Gastroesophageal sphincter (tissue), 4 donors: ENCODE measurements at regions not wholly inside any gene's neighbourhood (a gene's known extent, or its start where the extent isn't known, plus 50 kb on each side); places are given as distances from the start of the nearest gene placed in this dataset.

Experiments used
- ATAC-seq: fragments of 150-250 bp; one replicate; pipeline ENCODE4 v1.9.1; 2016; ENCODE audit warnings: mild to moderate bottlenecking, moderate library complexity
- H3K27ac ChIP-seq, 4 donors: fragments of 200-600 bp; sonication (generic) in 3 of 4; 1 replicate in 3 of 4; 2 replicates in 1 of 4; pipeline ENCODE4 v1.5.1; 2016 to 2019
- H3K27me3 ChIP-seq: fragments of 200-600 bp; sonication (generic); one replicate; pipeline ENCODE4 v1.5.1; 2019
- H3K36me3 ChIP-seq, 2 donors: fragments of 200-600 bp; sonication (generic); one replicate each; pipeline ENCODE4 v1.5.1; 2019; ENCODE audit warnings: control low read depth in 1 of 2
- H3K4me1 ChIP-seq, 3 donors: fragments of 200-600 bp; sonication (generic); 1 replicate in 2 of 3; 2 replicates in 1 of 3; pipeline ENCODE4 v1.5.1; 2016 to 2019; ENCODE audit warnings: control low read depth in 2 of 3
- H3K4me3 ChIP-seq, 2 donors: fragments of 200-600 bp; sonication (generic); one replicate each; pipeline ENCODE4 v1.5.1; 2019; ENCODE audit warnings: mild to moderate bottlenecking in 1 of 2, moderate library complexity in 1 of 2
- H3K9me3 ChIP-seq, 3 donors: fragments of 200-600 bp; sonication (generic); one replicate each; pipeline ENCODE4 v1.5.1; 2017 to 2019; ENCODE audit warnings: control low read depth in 2 of 3
- EP300 ChIP-seq: sonication (generic); formaldehyde crosslinking; IDR thresholded peaks from one replicate; pipeline ENCODE4 v1.6.1; 2017; ENCODE audit warnings: antibody characterized with exemption, mild to moderate bottlenecking
- POLR2A ChIP-seq, 2 donors: fragments of 450-650 bp; IDR thresholded peaks; one replicate each; pipeline ENCODE4 v1.6.1; 2017; ENCODE audit warnings: antibody characterized with exemption in 2 of 2, mild to moderate bottlenecking in 2 of 2, moderate library complexity in 1 of 2
- POLR2AphosphoS5 ChIP-seq: sonication (generic); formaldehyde crosslinking; IDR thresholded peaks from one replicate; pipeline ENCODE4 v1.6.1; 2017; ENCODE audit warnings: antibody characterized with exemption
- WGBS, 2 donors: methylation state at CpG; one replicate each; pipeline ENCODE4 v1.1.5; 2018; ENCODE audit warnings: low coverage in 1 of 2; 5-methylcytosine and 5-hydroxymethylcytosine counted together
- TF ChIP-seq, protein P1 (sequence below), 4 experiments: fragments of 200-600 bp in 2 of 4; fragments of 450-650 bp in 2 of 4; sonication (generic) in 1 of 4; IDR thresholded peaks; one replicate each; pipeline ENCODE4 v1.5.1; 2017 to 2019; ENCODE audit warnings: antibody characterized with exemption in 4 of 4, mild to moderate bottlenecking in 2 of 4, moderate library complexity in 2 of 4

DNA sequence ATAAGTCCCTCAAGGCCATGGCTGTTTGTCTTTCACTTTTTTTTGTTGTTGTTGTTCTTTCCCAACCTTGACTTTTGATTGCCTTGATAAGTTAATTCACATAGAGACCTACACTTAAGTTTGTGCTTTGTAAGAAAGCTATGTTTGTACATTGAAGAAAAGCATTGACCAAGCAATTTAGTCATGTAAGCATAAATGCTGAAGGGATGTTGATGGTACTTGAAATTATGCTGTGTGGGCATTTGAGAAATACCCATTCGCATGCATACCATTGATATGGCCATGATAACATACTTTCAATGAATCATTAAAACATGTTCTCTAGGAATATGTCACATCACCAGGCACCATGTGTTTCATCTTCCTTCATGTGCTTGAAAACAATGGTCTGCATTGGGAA is 803.7 kb upstream of the TMEM132C start:
- 83% methylated on average over 1 of the region's 1 CpG; no CpG with 5 or more reads in 1 of the 2 donors for WGBS, 2 donors
- Histone ChIP-seq H3K4me3 (no peak overlapping the region), H3K27me3 (peaks cover 5% of the 10 kb centered on the region), H3K27ac (no peak overlapping the region), H3K4me1 (no peaks in the 10 kb centered on the region), H3K9me3 (no peaks in the 10 kb centered on the region), H3K36me3 (no peaks in the 10 kb centered on the region)
- ATAC-seq = no peak
- TF ChIP-seq POLR2A (IDR thresholded peaks at IDR 0.05) (no peak), POLR2AphosphoS5 (no peak), EP300 (no peak)
- TF ChIP-seq, protein P1, sequence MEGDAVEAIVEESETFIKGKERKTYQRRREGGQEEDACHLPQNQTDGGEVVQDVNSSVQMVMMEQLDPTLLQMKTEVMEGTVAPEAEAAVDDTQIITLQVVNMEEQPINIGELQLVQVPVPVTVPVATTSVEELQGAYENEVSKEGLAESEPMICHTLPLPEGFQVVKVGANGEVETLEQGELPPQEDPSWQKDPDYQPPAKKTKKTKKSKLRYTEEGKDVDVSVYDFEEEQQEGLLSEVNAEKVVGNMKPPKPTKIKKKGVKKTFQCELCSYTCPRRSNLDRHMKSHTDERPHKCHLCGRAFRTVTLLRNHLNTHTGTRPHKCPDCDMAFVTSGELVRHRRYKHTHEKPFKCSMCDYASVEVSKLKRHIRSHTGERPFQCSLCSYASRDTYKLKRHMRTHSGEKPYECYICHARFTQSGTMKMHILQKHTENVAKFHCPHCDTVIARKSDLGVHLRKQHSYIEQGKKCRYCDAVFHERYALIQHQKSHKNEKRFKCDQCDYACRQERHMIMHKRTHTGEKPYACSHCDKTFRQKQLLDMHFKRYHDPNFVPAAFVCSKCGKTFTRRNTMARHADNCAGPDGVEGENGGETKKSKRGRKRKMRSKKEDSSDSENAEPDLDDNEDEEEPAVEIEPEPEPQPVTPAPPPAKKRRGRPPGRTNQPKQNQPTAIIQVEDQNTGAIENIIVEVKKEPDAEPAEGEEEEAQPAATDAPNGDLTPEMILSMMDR (IDR thresholded peaks at IDR 0.05) = no peak

DNA sequence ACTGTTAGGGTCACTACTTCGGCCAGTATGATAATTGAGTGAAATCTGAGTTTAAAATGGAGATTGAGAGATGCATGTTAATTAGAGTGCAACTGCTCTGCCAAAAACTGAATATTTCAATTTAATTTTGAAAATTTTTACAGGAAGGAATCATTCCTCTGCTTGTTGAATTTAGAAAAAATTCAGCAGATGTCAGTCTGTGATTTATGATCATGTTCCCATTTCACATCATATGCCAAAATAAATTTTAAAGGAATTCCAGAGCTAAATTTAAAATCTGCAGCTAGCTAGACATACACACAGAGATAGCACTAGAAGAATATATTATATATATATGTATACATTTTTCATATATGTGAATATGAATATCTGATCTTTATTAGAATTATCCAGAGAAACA is 797.6 kb upstream of the TMEM132C start:
- Histone ChIP-seq H3K36me3 (no peaks in the 10 kb centered on the region), H3K4me1 (no peaks in the 10 kb centered on the region), H3K27ac (no peak overlapping the region), H3K4me3 (no peak overlapping the region), H3K27me3 (no peaks in the 10 kb centered on the region), H3K9me3 (no peaks in the 10 kb centered on the region)
- WGBS, 2 donors = 75 to 77% methylated on average over 1 of the region's 1 CpG
- ATAC-seq = no peak
- TF ChIP-seq, protein P1 (IDR thresholded peaks at IDR 0.05) = no peak
- TF ChIP-seq EP300 = no peak
- TF ChIP-seq POLR2A (IDR thresholded peaks at IDR 0.05) = no peak
- TF ChIP-seq POLR2AphosphoS5 = no peak

DNA sequence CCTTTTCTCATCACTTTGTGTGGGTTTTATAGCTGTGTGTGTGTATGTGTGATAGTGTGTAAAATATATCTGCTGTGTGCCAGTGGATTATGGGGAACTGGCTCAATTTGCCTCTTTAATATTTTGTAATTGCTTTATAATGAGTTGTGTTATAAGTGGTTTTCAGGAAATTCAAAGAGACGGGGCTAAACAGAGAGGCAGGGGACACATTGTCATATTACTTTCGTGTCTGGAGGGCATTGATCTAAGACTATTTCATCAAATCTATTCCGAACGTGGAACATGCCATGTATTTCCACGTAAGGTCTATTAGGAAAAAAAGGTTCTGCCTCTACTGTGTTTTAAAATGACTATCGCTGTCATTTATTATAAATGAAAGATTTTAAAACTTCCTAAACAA is 793.2 kb upstream of the TMEM132C start:
- Histone ChIP-seq H3K4me1 (no peaks in the 10 kb centered on the region), H3K27me3 (no peaks in the 10 kb centered on the region), H3K27ac (no peak overlapping the region), H3K4me3 (no peak overlapping the region), H3K9me3 (no peaks in the 10 kb centered on the region), H3K36me3 (no peaks in the 10 kb centered on the region)
- TF ChIP-seq, protein P1 (IDR thresholded peaks at IDR 0.05) = no peak
- TF ChIP-seq POLR2A (IDR thresholded peaks at IDR 0.05) = no peak
- TF ChIP-seq EP300 = no peak
- no peak for TF ChIP-seq POLR2AphosphoS5
- WGBS, 2 donors = 70 to 87% methylated on average over 6 of the region's 6 CpGs
- no peak for ATAC-seq

DNA sequence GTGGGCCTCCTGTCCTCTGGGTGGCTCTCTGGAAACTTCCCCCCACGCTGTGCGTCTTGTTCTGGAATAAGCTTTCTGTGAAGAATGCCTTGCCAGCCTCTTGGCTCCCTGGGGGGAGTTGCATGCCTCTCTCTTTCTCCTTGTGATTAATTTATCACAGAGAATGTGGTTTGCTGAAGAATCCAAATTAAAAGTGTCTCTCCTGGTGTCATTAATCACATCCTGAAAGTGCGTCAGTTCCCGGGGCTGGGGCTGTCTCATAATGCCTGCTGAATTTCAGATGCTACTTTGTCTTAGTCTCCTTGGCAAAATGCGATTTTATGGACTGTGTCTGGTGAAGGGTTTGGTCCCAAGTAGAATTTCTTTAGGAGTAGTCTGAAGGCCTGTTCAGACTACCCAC is 787.7 kb upstream of the TMEM132C start:
- H3K4me3 ChIP-seq = no peak overlapping the region
- no peak for TF ChIP-seq POLR2AphosphoS5
- TF ChIP-seq POLR2A (IDR thresholded peaks at IDR 0.05) = no peak
- no peak for TF ChIP-seq EP300
- no peaks in the 10 kb centered on the region for H3K27me3 ChIP-seq
- H3K9me3 ChIP-seq = no peaks in the 10 kb centered on the region
- H3K36me3 ChIP-seq = no peaks in the 10 kb centered on the region
- no peaks in the 10 kb centered on the region for H3K4me1 ChIP-seq
- 38 to 56% methylated on average over 2 to 3 of the region's 5 CpGs for WGBS, 2 donors
- ATAC-seq = no peak
- no peak overlapping the region for H3K27ac ChIP-seq

DNA sequence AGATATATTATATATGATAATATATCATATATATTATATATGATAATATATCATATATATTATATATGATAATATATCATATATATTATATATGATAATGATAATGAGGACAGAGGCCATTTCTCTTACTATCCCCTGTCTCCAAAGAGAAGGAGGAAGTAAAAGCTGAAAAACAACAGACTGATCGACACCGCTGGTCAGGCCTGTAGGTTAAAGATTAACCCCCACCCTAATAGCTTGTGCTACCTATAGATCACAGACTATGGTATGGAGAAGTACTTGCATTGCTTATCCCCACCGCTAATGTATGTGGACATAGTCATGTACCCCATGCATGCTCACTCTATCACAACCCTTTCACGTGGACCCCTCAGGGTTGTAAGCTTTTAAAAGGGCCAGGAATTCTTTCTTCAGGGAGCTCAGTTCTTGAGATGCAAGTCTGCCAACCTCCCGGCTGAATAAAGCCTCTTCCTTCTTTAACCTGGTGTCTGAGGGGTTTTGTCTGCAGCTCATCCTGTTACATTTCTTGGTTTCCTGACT is 786.1 kb upstream of the TMEM132C start:
- no peak overlapping the region for H3K27ac ChIP-seq
- no peaks in the 10 kb centered on the region for H3K4me1 ChIP-seq
- TF ChIP-seq EP300 (no peak), POLR2AphosphoS5 (no peak), POLR2A (IDR thresholded peaks at IDR 0.05) (no peak)
- TF ChIP-seq, protein P1 (IDR thresholded peaks at IDR 0.05) = no peak
- no peaks in the 10 kb centered on the region for H3K36me3 ChIP-seq
- no peak for ATAC-seq
- H3K27me3 ChIP-seq = no peaks in the 10 kb centered on the region
- H3K4me3 ChIP-seq = no peak overlapping the region
- 78 to 87% methylated on average over 4 of the region's 5 CpGs for WGBS, 2 donors
- no peaks in the 10 kb centered on the region for H3K9me3 ChIP-seq
